PC-9 (cell line): ENCODE measurements at regions not wholly inside any gene's neighbourhood (a gene's known extent, or its start where the extent isn't known, plus 50 kb on each side); places are given as distances from the start of the nearest gene placed in this dataset.

Experiments
- CTCF ChIP-seq: fragments of 200-600 bp; sonication (generic); conservative IDR thresholded peaks from 2 replicates; pipeline ENCODE4 v1.6.1; 2017; ENCODE audit warnings: mixed run types, antibody characterized with exemption, mild to moderate bottlenecking, moderate library complexity
- EZH2 ChIP-seq: fragments of 200-600 bp; sonication (generic); IDR thresholded peaks from 2 replicates; pipeline ENCODE4 v1.8.0; 2017; ENCODE audit warnings: antibody characterized with exemption, low read depth

GRCh38 chr6:27624694-27625262 lies 151.9 kb upstream of the ZNF184 start:
- no peak for TF ChIP-seq CTCF
- TF ChIP-seq EZH2: no peak
